HFFc6 (cell line): ENCODE measurements at regions not wholly inside any gene's neighbourhood (a gene's known extent, or its start where the extent isn't known, plus 50 kb on each side); places are given as distances from the start of the nearest gene placed in this dataset.

Experiments
- DNase-seq: peaks from one replicate; pipeline ENCODE4 v3.0.0-alpha.2; 2018
- H3K27ac Mint-ChIP-seq: 2 replicates; pipeline ENCODE4 v1.8.0; 2020; ENCODE audit warnings: mild to moderate bottlenecking, mixed read lengths
- H3K27me3 Mint-ChIP-seq: 2 replicates; pipeline ENCODE4 v1.8.0; 2021; ENCODE audit warnings: mild to moderate bottlenecking, moderate library complexity, mixed read lengths; ENCODE audit not compliant: insufficient read depth
- H3K36me3 Mint-ChIP-seq: 2 replicates; pipeline ENCODE4 v1.8.0; 2021; ENCODE audit warnings: low read depth, mixed read lengths
- H3K4me1 Mint-ChIP-seq: 2 replicates; pipeline ENCODE4 v1.8.0; 2020; ENCODE audit warnings: low read depth, mixed read lengths
- H3K4me3 Mint-ChIP-seq: 2 replicates; pipeline ENCODE4 v1.8.0; 2020; ENCODE audit warnings: mild to moderate bottlenecking, moderate library complexity, mixed read lengths
- H3K9me3 Mint-ChIP-seq: 2 replicates; pipeline ENCODE4 v1.8.0; 2020; ENCODE audit warnings: mild to moderate bottlenecking, mixed read lengths
- TF ChIP-seq, protein P1 (sequence below): fragments of 200-600 bp; sonication (generic); IDR thresholded peaks from 2 replicates; pipeline ENCODE4 v1.5.0; 2021; ENCODE audit warnings: antibody characterized with exemption, mild to moderate bottlenecking

DNA sequence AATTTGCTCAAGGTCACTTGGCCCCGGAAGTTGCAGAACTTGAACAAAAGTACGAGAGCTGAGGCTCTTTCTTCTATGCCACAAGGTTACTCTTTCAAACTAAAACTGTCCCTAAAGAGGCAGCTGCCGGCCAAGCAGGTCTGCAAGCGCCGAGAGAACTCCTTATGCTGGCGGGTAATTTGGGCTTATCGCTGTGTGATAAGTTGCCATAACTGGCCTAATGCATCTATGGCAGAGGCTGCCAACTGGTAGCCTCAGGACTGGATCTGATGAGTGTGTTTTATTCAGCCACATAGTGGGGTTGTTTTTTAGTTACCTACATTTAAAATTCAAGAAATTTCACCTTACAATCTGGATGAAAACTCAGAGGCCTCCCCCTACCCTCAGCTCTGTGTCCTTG lies 68.1 kb upstream of the SPOCK1 start:
- Mint-ChIP-seq H3K4me1 (peaks cover 56% of the 10 kb centered on the region), H3K36me3 (no peaks in the 10 kb centered on the region), H3K4me3 (no peak overlapping the region), H3K27me3 (no peaks in the 10 kb centered on the region; the same call in 1 of the 2 replicates), H3K9me3 (no peaks in the 10 kb centered on the region), H3K27ac (no peak overlapping the region)
- TF ChIP-seq, protein P1, sequence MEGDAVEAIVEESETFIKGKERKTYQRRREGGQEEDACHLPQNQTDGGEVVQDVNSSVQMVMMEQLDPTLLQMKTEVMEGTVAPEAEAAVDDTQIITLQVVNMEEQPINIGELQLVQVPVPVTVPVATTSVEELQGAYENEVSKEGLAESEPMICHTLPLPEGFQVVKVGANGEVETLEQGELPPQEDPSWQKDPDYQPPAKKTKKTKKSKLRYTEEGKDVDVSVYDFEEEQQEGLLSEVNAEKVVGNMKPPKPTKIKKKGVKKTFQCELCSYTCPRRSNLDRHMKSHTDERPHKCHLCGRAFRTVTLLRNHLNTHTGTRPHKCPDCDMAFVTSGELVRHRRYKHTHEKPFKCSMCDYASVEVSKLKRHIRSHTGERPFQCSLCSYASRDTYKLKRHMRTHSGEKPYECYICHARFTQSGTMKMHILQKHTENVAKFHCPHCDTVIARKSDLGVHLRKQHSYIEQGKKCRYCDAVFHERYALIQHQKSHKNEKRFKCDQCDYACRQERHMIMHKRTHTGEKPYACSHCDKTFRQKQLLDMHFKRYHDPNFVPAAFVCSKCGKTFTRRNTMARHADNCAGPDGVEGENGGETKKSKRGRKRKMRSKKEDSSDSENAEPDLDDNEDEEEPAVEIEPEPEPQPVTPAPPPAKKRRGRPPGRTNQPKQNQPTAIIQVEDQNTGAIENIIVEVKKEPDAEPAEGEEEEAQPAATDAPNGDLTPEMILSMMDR: no peak
- DNase-seq: no peak

DNA sequence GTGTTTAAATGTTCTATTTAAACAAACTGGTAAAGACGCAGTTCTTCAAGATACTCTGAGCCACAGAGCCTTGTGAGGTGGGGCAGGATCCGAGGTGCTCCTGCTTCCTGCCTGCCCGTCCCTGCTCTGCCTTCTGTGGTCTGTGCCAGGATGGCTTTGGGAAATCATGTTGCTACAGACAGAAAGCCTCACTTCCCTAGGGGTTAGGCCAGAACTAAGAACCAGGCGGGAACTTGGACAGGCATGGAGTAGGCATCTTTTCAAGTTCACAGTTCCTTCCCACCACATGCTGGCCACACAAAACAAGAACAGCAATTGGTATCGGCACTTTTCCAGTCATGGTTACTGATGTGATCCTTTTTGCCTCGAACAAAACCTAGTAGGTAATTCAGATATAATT lies 67.7 kb upstream of the SPOCK1 start:
- TF ChIP-seq, protein P1: no peak
- Mint-ChIP-seq H3K36me3 (no peaks in the 10 kb centered on the region), H3K27me3 (no peaks in the 10 kb centered on the region; the same call in 1 of the 2 replicates), H3K4me3 (no peak overlapping the region), H3K9me3 (no peaks in the 10 kb centered on the region), H3K4me1 (peaks cover 56% of the 10 kb centered on the region), H3K27ac (no peak overlapping the region)
- no peak for DNase-seq

DNA sequence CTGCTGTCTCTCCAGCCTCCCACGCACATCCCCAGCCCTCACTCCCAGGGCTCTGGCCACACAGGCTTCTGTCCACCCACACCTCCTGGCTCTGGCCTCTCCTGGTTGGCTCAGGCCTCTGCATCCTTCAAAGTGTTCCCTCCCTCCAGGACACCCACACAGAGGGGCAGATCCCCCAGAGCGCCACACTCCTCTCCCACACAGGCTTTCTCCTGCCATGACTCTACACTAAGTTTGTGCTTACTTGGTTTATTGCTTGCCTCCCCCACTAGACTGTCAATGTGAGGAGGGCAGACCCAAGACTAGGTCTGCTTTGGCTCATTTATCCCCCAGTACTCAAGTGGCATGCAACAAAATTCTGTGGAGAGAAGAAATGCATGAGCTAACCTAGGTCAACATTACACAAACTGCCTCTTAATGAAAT lies 67.0 kb upstream of the SPOCK1 start:
- H3K27me3 Mint-ChIP-seq: no peaks in the 10 kb centered on the region; the same call in 1 of the 2 replicates
- H3K4me1 Mint-ChIP-seq: peaks cover 58% of the 10 kb centered on the region
- peak overlapping the region; percentile 78 for H3K27ac Mint-ChIP-seq
- DNase-seq: no peak
- H3K9me3 Mint-ChIP-seq: no peaks in the 10 kb centered on the region
- H3K4me3 Mint-ChIP-seq: peak overlapping the region; percentile 62
- TF ChIP-seq, protein P1: no peak
- no peaks in the 10 kb centered on the region for H3K36me3 Mint-ChIP-seq

DNA sequence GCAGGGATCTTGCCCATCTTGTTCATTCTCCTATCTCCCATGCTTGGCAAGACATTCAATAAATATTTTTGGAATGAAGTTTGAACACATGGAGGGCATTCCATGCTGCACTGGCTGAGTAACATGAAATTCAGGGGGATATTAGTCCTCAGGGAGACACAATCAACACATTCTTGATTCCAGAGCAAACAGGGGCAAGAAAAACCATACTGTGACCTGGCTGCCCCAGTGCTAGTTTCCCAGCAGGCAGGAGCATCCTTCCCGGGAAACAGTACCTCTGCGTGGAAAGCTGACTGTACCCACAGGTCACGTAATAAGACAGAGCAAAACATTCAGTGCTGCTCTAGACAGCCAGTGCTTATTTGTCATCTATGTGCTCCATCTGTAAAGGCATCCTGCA lies 66.3 kb upstream of the SPOCK1 start:
- Mint-ChIP-seq H3K4me3 (peak overlapping the region; percentile 68), H3K36me3 (no peaks in the 10 kb centered on the region), H3K27ac (peak overlapping the region; percentile 78), H3K27me3 (no peaks in the 10 kb centered on the region; the same call in 1 of the 2 replicates), H3K4me1 (peaks cover 59% of the 10 kb centered on the region), H3K9me3 (no peaks in the 10 kb centered on the region)
- TF ChIP-seq, protein P1: no peak
- DNase-seq: peak; percentile 79

DNA sequence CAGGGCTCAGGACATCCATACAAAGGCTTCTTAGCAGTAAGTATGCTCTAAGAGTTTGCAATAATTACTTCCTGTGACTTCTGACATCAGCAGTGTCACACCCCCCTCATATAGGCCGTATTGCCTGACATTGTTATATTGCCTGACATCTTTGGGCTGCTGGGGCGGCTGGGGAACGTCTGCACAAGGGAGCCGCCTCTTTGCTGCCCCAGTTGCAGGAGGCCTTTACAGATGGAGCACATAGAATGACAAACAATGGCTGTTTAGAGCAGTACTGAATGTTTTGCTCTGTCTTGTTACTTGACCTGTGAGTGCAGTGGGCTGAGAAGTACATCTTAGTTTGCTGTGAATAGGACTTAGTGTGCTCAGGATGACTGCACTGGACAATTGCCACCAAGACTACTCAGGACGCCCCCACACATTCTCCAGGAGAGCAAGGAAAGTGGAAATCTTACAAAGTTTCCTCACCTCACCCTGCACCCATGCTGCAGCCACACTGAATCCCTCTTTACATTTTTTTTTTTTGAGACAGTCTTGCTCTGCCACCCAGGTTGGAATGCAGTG lies 65.4 kb upstream of the SPOCK1 start:
- TF ChIP-seq, protein P1: no peak
- H3K36me3 Mint-ChIP-seq: no peaks in the 10 kb centered on the region
- H3K27ac Mint-ChIP-seq: peak overlapping the region; percentile 78
- peak; percentile 24 for DNase-seq
- peak overlapping the region; percentile 39 for H3K4me3 Mint-ChIP-seq
- no peaks in the 10 kb centered on the region for H3K9me3 Mint-ChIP-seq
- H3K4me1 Mint-ChIP-seq: peaks cover 65% of the 10 kb centered on the region
- H3K27me3 Mint-ChIP-seq: peaks cover 4% of the 10 kb centered on the region
